ENCODE measurements at regions not wholly inside any gene's neighbourhood (a gene's known extent, or its start where the extent isn't known, plus 50 kb on each side); places are given as distances from the start of the nearest gene placed in this dataset.
"Not testable (repeated sequence)": the region's sequence is repeated elsewhere in the genome, so short reads cannot be mapped to it uniquely, and the experiment has no call there.

GRCh38 chr12:127133675-127134335 is 1133.2 kb upstream of the TMEM132C start:
- DNase-seq: no peak

DNA sequence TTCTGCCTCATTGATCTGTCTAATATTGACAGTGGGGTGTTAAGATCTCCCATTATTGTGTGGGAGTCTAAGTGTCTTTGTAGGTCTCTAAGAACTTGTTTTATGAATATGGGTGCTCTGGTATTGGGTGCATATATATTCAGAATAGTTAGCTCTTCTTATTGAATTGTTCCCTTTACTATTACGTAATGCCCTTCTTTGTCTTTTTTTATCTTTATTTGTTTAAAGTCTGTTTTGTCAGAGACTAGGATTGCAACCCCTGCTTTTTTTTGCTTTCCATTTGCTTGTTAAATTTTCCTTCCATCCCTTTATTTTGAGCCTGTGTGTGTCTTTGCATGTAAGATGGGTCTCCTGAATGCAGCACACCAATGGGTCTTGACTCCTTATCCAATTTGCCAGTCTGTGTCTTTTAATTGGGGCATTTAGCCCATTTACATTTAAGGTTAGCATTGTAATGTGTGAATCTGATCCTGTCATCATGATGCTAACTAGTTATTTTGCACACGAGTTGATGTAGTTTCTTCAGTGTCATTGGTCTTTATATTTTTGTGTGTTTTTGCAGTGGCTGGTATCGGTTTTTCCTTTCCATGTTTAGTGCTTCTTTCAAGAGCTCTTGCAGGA is 1126.0 kb upstream of the TMEM132C start:
- not testable (repeated sequence) for DNase-seq

DNA sequence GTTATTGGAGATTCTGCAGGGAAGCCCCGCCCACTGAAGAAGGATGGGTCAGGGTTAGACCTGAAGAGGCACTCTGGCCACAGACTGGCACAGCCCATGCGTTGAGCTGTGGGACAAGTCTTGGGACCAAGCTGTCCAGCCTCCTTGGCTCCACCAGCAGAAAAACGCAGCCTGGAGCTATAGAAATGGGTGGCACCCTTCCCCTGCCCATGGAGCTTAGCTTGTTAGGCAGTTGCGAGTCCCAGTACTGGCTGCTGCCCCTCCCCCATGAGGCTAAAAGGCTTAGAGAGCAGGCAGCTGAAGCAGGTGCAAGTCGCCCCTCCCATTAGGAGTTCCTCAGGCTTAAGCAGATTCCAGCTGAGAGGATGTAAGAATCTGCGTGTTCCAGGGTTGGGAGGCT is 1124.0 kb upstream of the TMEM132C start:
- no peak for DNase-seq

DNA sequence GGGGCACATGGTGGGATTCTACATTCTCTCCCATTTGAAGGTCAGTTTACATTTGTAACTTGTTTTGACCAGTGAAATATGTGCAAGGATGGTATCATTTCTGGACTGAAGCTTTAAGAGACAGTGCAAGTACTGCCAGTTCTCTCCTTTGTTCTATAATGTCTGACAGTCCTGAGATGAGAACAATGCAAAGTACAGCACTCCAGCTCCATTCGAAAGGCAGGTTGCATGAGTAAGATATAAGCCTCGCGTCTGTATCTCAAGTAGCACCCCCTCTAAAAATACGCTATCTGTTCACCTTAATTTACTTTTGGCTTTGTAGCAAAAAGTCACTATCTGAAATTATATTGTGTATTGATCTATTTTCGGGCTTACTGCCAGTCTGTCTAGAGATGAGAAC is 1122.2 kb upstream of the TMEM132C start:
- no peak for DNase-seq

DNA sequence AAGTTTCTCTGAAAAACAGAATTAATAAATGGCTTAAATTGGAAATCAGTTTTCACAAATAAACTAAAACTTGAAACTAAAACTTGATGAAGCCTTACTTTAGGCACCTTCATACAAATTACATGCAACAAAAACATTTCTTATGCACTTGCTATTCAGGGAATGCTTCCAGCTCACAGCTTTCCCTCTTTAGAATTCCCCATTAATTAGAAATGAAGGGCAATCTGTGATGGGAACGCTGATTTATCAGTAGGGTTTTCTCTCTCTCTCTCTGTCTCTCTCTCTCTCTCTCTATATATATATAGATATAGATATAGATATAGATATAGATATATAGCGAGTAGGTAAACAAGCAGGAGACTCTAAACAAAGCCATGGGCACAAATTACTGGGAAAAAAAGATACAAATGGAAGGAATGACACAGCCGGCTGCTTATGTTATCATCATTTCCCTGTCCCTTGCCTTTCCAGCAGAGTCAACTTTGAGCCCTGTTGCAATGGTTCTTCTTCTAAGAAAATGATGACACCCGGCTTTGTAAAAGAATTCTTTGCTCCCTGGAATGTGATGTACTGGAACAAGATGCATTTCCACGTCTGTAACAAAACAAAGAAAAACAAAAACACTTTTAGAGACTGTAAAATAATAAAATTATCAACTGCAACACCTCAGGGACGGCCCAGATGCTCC is 1121.6 kb upstream of the TMEM132C start:
- no peak for DNase-seq

GRCh38 chr12:127145929-127146789 is 1120.8 kb upstream of the TMEM132C start:
- DNase-seq: peak; percentile 62

- no peak for DNase-seq
Observed at GRCh38 chr12:127146991-127147718, 1119.8 kb upstream of the TMEM132C start.

- no peak for DNase-seq
Observed at GRCh38 chr12:127147724-127148123, 1119.2 kb upstream of the TMEM132C start.

- DNase-seq: no peak
Observed at GRCh38 chr12:127148318-127148717, 1118.7 kb upstream of the TMEM132C start.

DNA sequence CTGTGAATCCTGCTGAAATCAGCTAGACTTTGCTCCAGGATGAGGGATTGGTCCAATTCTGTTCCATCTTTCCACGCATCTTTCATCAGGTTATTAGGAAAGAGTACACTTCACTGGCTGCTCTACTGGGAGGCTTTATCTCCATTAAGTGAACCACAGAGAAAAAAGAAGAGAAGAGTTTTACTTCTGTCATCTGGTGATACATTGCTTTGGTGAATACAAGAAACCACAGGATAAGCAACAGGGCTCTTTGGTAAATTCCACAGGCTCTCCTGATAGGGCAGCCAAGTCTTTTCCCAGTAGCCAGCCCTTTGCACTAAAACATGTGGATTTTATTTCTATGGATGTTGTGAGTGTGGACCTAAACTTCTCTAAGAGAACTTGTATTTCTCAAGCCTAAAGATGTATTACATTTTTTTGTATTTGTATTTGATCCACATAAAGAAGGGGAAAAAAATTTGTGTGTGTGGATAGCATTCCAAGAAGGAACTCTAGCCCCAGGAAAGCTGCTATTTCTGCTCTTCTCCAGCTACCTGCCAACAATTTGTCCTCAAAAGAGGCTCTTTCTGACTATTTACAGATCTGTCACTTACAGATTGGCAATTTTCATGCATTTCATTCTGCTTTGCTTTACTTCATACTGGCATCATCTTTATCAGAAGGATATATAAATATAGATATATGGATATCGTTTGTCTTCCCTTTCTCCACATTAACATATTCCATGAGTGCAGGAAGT is 1117.6 kb upstream of the TMEM132C start:
- DNase-seq: no peak

GRCh38 chr12:127150028-127150427 is 1116.9 kb upstream of the TMEM132C start:
- no peak for DNase-seq

- no peak for DNase-seq
Observed at GRCh38 chr12:127150479-127150878, 1116.5 kb upstream of the TMEM132C start.

DNA sequence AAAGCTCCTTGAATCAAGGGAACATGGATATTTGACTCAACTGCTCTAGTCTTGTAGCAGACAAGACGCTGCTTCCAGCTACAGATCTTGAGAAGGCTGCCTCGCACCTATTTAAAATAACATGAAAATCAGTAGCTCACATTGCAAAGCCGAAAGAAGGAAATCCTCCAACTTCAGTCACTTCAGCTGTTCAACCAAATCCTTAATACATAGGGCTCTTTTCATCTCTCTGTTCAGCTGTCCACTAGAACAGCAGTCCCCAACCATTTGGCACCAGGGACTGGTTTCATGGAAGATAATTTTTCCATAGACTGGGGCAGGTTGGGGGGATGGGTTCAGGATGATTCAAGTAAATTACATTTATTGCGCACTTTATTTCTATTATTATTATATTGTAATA is 1116.0 kb upstream of the TMEM132C start:
- no peak for DNase-seq

DNA sequence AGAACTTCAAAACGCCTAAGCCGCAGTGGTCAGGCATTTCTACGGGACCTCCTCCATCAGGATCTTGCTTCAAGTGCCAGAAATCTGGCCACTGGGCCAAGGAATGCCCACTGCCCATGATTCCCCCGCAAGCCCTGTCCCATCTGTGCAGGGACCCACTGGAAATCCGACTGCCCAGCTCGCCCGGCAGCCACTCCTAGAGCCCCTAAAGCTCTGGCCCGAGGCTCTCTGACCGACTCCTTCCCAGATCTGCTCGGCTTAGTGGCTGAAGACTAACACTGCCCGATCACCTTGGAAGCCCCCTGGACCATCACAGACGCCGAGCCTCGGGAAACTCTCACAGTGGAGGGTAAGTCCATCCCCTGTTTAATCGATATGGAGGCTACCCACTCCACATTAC is 1113.0 kb upstream of the TMEM132C start:
- no peak for DNase-seq

- DNase-seq: not testable (repeated sequence)
Observed at GRCh38 chr12:127154830-127155229, 1112.1 kb upstream of the TMEM132C start.

GRCh38 chr12:127155935-127156619 is 1110.9 kb upstream of the TMEM132C start:
- DNase-seq: not testable (repeated sequence)

DNA sequence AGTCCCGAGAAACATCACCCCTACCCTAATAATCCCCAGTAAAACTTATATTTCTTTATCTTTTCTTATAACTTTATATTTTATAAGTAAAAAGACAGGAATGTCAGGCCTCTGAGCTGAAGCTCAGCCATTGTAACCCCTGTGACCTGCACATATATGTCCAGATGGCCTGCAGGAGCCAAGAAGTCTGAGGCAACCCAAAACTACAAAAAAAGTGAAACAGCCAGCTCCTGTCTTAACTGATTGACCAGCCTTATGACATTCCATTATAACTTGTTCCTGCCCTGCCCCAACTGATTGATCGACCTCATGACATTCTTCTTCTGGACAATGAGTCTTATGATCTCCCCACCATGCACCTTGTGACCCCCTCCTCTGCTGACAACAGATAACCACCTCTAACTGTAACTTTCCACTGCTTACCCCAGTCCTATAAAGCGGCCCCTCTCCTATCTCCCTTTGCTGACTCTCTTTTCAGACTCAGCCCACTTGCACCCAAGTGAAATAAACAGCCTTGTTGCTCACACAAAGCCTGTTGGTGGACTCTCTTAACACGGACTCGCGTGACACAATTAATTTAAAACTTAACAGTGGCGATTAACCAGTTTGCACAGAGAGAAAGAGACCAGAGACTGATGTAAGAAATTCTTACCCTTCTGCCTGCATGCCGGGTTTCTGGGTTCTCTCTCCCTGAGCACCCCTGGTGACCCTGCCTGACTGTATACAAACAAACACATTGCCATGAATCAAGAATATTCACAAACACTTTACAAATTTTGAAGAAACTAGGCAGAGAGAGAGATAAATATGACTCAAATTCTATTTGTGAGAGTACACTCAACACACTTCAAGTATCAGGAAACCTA is 1109.2 kb upstream of the TMEM132C start:
- DNase-seq: not testable (repeated sequence)

DNA sequence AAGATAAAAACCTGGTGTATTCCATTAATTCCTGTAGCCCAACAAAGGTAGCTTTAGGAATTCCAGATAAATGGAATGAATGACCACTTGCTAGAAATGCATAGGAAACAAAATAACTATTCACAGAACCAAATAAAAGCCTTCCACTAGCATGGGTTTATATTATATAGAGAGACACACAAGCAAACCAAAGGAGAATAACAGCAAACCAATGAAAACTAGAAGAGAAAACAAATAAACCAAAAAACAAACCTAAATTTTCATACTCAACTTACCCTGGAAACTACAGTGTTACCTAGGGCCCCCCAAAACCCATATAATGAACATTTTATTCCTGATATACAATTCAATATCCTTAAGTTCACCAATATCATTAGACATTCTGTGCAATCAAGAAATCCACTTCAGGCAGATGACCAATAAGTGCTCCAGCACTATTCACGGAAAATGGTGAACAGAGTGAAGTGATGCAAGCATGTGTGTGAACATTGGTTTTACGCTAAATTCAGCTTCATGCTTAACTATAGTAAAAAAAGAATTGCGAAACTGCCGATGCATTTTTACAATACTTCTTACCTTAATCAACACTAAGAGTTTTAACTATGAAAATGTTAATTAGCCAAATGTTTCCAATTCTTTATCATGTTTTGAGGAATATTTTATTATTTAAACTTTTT is 1108.4 kb upstream of the TMEM132C start:
- DNase-seq: no peak

DNA sequence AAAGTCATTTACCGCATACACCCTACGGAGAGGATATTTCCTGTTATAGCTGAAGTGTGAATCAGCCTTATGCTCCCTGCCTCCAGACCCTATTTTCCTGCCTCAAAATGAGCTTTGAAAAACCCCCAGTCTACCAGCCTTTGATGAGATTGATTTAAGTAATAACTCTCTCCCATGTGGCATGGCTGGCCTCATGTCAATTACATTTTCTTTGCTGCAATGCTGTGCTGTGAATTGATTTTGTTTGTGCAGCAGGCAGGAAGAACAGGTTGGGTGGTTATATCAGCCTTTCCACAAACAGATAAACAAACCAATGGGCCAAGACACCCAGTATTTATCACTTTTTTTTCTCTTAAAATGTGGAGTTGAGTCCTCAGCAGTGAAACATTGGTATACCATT is 1105.5 kb upstream of the TMEM132C start:
- DNase-seq: no peak

- no peak for DNase-seq
Observed at GRCh38 chr12:127162307-127162706, 1104.7 kb upstream of the TMEM132C start.
